ENCODE measurements at regions not wholly inside any gene's neighbourhood (a gene's known extent, or its start where the extent isn't known, plus 50 kb on each side); places are given as distances from the start of the nearest gene placed in this dataset.

DNA sequence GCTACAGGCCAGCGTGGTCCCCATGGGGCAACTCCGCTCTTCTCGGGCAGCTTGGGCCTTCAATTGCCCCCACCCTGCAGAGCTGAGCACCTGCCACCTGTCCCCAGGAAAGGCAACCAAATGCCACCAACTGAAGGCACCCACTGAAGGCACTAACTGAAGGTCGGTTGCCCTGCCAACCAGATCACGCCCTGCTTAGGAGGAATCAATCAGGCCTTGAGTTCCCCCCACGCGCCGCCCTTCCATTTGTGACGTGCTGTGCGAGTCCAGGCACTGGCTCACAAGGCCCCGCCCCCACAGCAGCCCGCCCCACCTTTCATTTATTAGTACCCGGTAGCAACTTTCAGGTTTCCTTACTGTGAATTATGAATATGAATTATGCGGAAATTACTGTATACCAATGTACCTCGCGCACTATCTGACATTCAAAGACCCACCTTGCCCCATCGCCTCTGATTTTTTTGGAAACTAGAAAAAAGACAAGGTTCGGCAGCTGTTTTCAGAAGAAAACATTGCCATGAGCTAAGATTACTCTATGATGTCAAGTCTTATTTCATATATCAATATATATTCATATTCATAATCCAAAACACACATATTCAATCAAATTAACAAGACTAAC lies 83.6 kb upstream of the ABI1 start (continued):
- TF ChIP-seq, protein P1, sequence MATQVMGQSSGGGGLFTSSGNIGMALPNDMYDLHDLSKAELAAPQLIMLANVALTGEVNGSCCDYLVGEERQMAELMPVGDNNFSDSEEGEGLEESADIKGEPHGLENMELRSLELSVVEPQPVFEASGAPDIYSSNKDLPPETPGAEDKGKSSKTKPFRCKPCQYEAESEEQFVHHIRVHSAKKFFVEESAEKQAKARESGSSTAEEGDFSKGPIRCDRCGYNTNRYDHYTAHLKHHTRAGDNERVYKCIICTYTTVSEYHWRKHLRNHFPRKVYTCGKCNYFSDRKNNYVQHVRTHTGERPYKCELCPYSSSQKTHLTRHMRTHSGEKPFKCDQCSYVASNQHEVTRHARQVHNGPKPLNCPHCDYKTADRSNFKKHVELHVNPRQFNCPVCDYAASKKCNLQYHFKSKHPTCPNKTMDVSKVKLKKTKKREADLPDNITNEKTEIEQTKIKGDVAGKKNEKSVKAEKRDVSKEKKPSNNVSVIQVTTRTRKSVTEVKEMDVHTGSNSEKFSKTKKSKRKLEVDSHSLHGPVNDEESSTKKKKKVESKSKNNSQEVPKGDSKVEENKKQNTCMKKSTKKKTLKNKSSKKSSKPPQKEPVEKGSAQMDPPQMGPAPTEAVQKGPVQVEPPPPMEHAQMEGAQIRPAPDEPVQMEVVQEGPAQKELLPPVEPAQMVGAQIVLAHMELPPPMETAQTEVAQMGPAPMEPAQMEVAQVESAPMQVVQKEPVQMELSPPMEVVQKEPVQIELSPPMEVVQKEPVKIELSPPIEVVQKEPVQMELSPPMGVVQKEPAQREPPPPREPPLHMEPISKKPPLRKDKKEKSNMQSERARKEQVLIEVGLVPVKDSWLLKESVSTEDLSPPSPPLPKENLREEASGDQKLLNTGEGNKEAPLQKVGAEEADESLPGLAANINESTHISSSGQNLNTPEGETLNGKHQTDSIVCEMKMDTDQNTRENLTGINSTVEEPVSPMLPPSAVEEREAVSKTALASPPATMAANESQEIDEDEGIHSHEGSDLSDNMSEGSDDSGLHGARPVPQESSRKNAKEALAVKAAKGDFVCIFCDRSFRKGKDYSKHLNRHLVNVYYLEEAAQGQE (IDR thresholded peaks at IDR 0.05; ENCODE audit: low read depth, low read length) = no peak

DNA sequence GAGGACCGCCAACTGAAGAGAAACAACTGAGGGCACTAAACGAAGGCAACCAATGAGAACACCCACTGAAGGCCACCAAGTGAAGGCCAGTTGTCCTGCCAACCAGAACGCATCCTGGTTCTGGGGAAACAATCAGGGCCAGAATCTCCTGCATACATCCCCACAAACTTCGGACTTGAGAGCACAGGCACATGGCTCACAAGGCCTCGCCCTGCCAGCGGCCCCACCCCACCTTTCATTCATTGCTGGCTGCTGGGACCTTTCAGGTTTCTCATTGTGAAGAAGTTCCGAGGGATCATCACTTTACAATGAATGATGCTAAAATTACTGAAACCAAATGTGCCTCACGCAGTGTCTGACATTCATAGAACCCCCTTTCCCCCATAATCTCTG lies 79.2 kb upstream of the ABI1 start:
- TF ChIP-seq NRF1 (IDR thresholded peaks at IDR 0.05; ENCODE audit: low read depth, low read length) (no peak), EZH2phosphoT487 (IDR thresholded peaks at IDR 0.05; ENCODE audit: borderline replicate concordance, low read depth) (no peak), TCF12 (IDR thresholded peaks at IDR 0.05) (no peak), GABPA (IDR thresholded peaks at IDR 0.05; ENCODE audit: low read depth) (no peak), RFX5 (IDR thresholded peaks at IDR 0.05; ENCODE audit: low read length) (no peak), TAF1 (IDR thresholded peaks at IDR 0.05; ENCODE audit: borderline replicate concordance, low read depth, low read length) (no peak), RCOR1 (IDR thresholded peaks at IDR 0.05; ENCODE audit: low read length) (no peak), MXI1 (IDR thresholded peaks at IDR 0.05; ENCODE audit: low read depth, low read length) (no peak), FOXM1 (IDR thresholded peaks at IDR 0.05; ENCODE audit: low read depth) (no peak), RAD21 (IDR thresholded peaks at IDR 0.05; ENCODE audit: low read length) (no peak)
- TF ChIP-seq, protein P2, sequence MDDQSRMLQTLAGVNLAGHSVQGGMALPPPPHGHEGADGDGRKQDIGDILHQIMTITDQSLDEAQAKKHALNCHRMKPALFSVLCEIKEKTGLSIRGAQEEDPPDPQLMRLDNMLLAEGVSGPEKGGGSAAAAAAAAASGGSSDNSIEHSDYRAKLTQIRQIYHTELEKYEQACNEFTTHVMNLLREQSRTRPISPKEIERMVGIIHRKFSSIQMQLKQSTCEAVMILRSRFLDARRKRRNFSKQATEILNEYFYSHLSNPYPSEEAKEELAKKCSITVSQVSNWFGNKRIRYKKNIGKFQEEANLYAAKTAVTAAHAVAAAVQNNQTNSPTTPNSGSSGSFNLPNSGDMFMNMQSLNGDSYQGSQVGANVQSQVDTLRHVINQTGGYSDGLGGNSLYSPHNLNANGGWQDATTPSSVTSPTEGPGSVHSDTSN (IDR thresholded peaks at IDR 0.05) = no peak
- TF ChIP-seq, protein P3, sequence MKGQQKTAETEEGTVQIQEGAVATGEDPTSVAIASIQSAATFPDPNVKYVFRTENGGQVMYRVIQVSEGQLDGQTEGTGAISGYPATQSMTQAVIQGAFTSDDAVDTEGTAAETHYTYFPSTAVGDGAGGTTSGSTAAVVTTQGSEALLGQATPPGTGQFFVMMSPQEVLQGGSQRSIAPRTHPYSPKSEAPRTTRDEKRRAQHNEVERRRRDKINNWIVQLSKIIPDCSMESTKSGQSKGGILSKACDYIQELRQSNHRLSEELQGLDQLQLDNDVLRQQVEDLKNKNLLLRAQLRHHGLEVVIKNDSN (IDR thresholded peaks at IDR 0.05; ENCODE audit: borderline replicate concordance, low read depth) = no peak
- TF ChIP-seq, protein P1 (IDR thresholded peaks at IDR 0.05; ENCODE audit: low read depth, low read length) = no peak
- TF ChIP-seq, protein P4, sequence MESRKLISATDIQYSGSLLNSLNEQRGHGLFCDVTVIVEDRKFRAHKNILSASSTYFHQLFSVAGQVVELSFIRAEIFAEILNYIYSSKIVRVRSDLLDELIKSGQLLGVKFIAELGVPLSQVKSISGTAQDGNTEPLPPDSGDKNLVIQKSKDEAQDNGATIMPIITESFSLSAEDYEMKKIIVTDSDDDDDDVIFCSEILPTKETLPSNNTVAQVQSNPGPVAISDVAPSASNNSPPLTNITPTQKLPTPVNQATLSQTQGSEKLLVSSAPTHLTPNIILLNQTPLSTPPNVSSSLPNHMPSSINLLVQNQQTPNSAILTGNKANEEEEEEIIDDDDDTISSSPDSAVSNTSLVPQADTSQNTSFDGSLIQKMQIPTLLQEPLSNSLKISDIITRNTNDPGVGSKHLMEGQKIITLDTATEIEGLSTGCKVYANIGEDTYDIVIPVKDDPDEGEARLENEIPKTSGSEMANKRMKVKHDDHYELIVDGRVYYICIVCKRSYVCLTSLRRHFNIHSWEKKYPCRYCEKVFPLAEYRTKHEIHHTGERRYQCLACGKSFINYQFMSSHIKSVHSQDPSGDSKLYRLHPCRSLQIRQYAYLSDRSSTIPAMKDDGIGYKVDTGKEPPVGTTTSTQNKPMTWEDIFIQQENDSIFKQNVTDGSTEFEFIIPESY (IDR thresholded peaks at IDR 0.05; ENCODE audit: borderline replicate concordance, low read depth) = no peak
- TF ChIP-seq, protein P5, sequence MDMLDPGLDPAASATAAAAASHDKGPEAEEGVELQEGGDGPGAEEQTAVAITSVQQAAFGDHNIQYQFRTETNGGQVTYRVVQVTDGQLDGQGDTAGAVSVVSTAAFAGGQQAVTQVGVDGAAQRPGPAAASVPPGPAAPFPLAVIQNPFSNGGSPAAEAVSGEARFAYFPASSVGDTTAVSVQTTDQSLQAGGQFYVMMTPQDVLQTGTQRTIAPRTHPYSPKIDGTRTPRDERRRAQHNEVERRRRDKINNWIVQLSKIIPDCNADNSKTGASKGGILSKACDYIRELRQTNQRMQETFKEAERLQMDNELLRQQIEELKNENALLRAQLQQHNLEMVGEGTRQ (IDR thresholded peaks at IDR 0.05; ENCODE audit: borderline replicate concordance, low read depth, low read length) = no peak
- no peak for DNase-seq
- Histone ChIP-seq H3K36me3 (replicated peaks in 1 of 2; ENCODE audit: control insufficient read depth in 1 of 2, insufficient read depth in 2 of 2, low read length in 1 of 2) (no peaks in the 10 kb centered on the region), H3K27ac (ENCODE audit: low read depth in 2 of 2, low read length in 1 of 2) (no peak overlapping the region), H4K20me1 (ENCODE audit: insufficient read depth) (no peaks in the 10 kb centered on the region), H3K27me3 (ENCODE audit: insufficient read depth) (no peaks in the 10 kb centered on the region), H3K9ac (no peak overlapping the region), H3K4me3 (ENCODE audit: low read depth in 2 of 2, low read length in 1 of 2) (no peak overlapping the region), H2AFZ (ENCODE audit: low read depth) (no peak overlapping the region), H3F3A (replicated peaks; ENCODE audit: insufficient read depth) (no peaks in the 10 kb centered on the region), H3K4me2 (no peak overlapping the region), H3K79me2 (ENCODE audit: insufficient read depth) (no peaks in the 10 kb centered on the region), H3K9me2 (no peaks in the 10 kb centered on the region), H3K9me3 (no peaks in the 10 kb centered on the region), H3K4me1 (ENCODE audit: control insufficient read depth in 1 of 2, insufficient read depth in 2 of 2, low read depth in 1 of 2, low read length in 1 of 2) (no peaks in the 10 kb centered on the region)
- POLR2A ChIA-PET = no interaction called here
- CTCF ChIA-PET = no interaction called here
- whole genome bisulfite sequencing (ENCODE audit: low lambda C conversion rate) = 67% methylated on average over 8 of the region's 8 CpGs
